ENCODE measurements at regions not wholly inside any gene's neighbourhood (a gene's known extent, or its start where the extent isn't known, plus 50 kb on each side); places are given as distances from the start of the nearest gene placed in this dataset.

DNA sequence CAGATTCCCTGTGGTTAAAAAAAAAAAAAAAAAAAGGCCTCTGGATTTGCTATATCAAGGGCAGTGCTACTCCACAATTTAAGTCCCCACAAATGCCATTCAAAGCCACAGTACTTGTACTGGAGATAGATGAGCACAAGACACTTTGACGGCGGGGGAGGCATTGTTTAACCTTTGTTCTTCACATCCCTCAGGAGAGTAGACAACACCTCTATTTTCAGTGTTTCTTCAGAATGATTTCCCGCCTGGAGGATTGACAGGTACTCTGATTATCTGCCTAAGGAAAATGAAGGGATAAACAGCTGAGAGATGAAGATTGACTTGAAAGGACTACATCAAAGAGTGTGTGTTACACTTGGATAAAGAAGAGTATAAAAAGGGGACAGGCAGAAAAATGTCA, 58.7 kb downstream of the OTOL1 start:
- intact Hi-C loops (cut with DNase I) = no loop called here
- peak in 1 of 10 donors; percentile 24 for DNase-seq

DNA sequence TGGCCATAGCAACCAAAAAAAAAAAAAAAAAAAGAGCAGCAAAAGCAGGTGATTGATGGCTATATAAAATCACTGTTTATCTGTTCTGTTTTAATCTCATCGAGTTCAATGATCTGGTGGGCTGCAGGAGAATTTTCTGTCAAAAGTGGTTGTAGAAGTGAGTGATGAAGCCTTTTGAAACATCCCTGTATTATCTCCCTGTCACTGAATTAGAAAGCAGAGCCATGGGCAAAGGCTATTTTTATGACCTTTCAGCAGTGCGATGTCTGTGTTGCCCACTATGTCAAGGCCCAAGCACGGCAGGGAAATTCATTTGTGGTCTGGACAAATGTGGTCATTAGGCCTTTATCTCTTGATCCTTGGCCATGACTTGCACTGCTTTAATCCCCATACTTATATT, 59.9 kb downstream of the OTOL1 start:
- intact Hi-C loops (cut with DNase I) = no loop called here
- no peak for DNase-seq

DNA sequence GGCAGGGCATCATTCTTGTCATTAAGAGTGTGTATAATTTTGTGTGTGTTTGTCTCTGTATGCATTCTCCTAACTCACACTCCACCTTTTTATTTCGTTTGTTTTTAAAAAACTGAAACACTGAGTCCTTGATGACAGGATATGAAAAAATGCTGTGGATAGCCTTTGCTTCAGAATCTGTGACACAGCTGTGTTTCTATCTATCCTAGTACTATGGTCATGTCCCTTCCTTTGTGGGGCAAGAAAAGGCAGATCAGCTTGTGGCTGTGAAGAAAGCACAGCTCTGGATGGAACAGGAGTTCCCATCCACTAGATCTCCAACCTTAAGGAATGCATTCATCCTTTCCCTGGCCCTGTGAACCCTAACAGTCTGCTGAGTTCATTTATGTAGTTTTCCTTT, 60.3 kb downstream of the OTOL1 start:
- DNase-seq = no peak
- intact Hi-C loops (cut with DNase I) = no loop called here

DNA sequence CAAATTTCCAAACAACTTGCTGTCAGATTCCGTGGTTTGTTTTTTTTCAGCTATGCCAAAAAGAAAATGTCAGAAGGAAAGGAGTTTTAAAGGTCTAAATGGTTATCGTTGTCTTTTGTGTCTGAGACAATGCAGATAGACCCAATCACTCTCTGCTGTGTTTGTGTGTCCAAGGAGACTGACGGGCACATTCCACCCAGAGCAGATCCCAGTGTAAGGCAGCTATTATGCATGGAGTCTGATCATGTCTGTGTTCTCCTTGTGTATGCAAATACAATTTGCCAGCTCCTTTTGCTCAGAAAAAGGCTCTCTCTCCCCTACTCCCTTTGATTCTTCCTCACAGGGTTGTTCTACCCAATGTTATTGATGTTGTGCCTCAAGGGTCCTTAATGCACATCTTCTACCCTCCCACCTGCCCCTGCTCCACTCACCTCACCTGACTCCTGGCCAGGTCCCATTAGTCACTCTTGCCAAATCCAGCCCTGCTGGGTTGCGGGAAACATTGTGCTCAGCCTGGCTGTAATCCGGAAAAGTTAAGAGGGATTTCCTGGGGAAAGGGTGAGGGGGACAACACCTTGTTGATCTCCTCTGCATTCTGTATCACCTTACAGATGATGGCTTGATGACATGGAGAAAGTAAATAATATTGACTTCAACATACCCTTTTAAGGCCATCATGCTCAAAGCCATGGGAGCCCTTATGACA, 61.0 kb downstream of the OTOL1 start:
- intact Hi-C loops (cut with DNase I) = no loop called here
- DNase-seq = peak in 1 of 10 donors; percentile 34

DNA sequence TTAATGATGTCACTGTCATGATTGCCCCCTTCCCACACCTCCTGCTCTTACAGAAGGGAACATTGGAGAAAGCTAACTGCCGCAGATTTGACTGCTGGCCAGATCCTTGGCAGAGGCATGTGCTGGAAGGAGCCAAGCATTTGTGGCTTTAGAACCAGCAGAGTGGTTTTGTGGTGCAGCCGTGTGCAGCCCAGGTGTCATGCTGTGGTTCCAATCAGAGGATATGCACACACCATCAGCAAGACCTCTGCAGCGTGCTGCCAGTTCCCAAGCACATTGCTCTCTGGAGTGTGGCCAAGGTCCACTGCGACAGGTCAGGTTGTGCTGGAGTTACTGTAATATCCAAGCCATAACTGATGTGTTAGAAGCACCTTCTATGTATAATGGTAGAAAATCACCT, 61.6 kb downstream of the OTOL1 start:
- DNase-seq = peak in 2 of 10 donors; percentile 57 to 72
- intact Hi-C loops (cut with DNase I) = no loop called here

DNA sequence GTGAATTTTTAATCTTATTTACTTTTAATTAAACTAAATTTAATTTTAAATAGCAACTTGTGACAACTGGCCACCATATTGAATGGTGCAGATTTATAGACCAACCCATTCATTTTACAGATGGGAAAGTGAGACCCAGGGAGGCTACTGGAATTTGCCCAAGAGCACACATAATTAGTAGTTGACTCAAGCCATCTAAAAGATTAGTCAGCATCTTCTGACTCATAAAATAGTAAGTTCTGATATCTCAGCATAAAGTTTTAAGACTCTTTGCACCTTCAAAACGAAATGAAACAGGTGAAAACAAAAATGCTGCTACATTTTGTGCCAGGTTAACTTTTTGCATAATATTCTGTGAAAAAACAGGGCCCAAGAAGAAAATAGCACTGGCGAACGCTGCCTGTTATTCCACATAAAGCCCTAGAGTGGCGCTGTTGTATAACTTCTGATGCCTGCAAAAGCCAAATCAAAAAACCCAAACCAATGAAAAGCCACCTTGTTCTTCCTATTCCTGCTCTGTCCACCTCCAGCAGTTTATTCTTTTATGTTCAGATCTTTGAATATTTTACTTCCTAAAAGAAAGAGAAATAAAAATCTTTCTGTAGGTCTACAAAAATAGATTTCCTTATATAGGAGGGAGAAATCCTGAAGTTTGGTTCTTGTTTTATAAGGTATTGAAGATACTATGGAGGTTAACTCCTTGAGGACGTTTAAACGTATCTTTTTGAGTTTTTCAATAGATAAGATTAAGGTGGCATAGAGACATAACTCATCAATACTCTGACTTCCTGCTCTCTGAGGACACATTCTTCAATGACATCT, 62.8 kb downstream of the OTOL1 start:
- intact Hi-C loops (cut with DNase I) = no loop called here
- peak in 4 of 10 donors; percentile 13 to 62 (median 26) for DNase-seq

DNA sequence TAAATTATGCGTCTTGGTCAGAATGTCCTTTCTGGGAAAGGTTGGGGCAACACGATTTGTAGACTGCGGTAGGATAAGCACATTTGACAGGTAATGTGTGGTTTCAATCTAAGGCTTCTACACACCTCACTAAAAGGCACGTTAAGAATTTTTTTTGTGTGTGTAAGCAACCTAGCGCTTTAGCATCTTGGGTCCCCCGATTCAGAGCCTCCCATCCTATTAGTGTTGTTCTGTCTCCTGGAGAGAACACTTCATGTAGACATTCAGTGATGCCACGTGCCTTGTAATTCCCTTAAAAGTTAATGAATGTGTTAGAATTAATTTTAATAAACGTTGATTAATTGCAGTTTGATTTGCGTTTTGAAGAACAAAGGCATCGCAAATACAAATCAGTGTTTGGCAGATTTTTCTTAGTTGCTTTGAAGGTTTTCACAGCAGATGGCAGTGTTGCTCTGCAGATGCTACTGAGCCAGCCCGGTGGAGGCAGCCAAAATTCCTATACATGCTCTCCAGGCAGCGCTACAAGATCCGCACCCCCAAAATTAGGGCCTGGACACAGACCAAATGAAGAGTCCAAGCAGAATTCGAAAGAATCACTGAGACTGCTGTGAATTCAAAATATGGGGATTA, 63.5 kb downstream of the OTOL1 start:
- peak; percentile 40 to 92 (median 66) for DNase-seq
- intact Hi-C loops (cut with DNase I) = no loop called here

DNA sequence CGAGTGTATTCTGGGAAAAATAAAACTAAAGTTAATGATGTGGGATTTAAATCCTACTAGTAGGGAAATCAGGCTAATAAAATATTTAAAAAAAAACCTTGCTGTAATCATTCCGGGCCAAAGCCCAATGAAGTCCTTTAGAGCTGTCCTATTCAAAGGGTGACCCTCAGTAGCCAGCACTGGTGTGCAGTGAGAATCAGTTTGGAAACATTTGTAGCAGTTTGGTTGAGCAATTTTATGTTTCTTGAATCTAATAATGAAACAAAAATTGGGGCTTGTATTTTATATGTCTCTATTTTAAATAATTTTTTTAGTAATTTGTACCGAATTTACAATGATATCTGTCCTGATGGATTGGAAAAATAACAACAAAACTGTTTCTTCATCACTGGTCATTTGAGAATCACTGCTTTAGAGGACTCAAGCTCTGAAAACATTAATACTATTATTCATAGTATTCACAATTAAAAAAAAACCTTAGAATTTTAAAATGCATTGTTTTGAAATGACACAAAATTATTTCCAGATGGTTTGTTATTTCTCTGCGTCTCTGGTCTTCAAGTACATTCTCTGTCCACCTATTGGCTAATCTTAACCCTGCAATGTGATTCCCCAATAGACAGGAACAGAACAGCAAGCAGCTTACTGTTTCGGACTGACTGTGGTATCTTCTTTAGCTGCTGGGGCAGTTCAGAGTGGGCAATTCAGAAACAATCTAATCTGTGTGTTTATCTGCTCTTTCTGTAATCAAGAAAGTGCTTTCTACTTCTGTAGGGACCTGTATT, 71.2 kb downstream of the OTOL1 start:
- intact Hi-C loops (cut with DNase I) = no loop called here
- no peak for DNase-seq

DNA sequence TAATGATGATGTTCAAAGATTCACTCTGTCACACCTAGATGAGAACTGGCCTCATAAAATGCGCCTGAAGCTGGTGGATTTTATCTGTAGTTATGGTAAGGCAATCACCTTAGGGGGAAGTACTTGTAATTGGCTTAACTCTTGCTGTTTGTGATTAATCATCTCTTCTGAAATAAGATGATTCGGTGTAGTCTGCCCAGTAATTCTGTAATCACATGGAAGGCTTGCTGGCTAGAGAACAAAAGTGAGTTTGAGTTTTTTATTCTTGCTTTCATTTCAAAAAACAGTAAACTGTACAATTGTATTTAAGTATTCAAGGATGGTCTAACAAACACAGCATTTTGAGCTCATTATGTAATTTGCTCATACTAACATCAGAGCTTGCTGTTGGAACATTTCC, 72.1 kb downstream of the OTOL1 start:
- DNase-seq = no peak
- intact Hi-C loops (cut with DNase I) = no loop called here

DNA sequence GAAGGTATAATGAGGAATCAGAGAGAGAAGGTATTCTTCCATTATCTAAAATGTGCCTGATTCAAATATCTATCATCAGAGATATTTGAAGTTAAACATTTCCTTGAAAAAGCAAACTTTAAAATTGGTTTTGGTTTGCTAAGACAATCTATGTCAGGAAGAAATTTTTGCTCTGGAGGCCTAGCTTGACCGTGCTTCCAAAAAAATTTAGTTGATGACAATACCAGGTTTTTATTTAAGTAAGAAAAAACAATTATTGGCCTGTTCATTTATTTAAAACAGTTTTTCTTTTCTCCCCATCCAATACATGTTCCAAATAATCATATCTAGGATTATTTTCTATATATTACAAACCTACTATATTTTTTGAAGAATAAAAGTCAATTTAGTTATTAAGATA, 75.3 kb downstream of the OTOL1 start:
- intact Hi-C loops (cut with DNase I) = no loop called here
- DNase-seq = no peak

DNA sequence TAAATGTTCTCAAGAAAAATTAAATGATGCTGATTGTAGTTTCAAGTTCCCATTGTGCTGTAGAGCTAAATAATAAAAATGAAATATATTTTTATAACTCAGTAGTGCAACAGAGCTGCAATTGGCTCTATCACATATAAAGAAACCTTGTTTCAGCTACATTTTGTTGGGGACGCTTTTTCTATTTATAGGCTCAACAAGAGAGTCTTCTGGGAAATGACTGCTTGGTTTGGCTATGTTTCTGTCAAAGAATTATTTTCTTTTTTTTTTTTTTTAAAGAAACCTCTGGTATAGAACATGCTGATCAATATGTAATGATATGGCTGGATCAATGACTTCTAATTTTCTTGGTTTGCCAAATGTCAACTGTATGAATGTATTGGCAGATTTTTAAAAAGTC, 76.5 kb downstream of the OTOL1 start:
- intact Hi-C loops (cut with DNase I) = no loop called here

DNA sequence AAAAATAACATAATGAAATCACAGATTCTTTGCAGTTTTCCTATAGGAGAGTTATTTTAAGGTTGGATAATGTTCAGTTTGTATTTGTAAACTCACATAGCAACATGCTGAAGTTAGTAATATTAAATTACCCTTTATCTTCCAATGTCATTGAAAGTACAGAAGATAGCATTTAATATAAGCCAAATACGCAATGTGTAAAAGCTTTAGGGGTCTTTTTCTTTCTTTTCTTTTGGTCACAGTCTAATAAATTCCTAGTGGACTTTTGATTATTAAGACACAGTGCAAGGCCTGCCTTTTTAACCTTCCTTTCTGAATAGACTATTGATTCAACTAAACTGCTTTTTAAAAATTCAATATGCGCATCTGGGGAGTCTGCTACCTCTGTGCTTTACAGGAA, 79.3 kb downstream of the OTOL1 start:
- intact Hi-C loops (cut with DNase I) = no loop called here
- DNase-seq = no peak

More for the DNA sequence above, 76.5 kb downstream of the OTOL1 start:
- no peak for DNase-seq

DNA sequence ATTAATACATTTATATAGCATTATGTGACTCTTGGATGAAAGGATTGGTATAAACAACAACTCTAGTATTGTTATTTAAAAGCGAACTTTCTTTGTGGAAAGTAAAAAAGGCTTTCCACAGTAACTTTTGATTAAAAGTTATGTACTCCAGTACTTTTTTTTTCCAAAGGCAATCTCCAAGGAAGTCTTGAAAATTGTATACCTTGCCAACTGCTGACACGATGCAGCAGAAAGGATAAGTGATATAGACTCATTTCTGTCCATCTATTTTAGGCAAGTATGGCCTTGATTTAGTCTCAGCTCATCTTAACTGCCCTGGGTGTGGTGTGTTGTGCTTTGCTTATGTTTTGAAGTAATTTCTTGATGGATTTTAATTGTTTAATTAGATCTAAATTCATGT, 79.7 kb downstream of the OTOL1 start:
- intact Hi-C loops (cut with DNase I) = no loop called here
- DNase-seq = no peak

DNA sequence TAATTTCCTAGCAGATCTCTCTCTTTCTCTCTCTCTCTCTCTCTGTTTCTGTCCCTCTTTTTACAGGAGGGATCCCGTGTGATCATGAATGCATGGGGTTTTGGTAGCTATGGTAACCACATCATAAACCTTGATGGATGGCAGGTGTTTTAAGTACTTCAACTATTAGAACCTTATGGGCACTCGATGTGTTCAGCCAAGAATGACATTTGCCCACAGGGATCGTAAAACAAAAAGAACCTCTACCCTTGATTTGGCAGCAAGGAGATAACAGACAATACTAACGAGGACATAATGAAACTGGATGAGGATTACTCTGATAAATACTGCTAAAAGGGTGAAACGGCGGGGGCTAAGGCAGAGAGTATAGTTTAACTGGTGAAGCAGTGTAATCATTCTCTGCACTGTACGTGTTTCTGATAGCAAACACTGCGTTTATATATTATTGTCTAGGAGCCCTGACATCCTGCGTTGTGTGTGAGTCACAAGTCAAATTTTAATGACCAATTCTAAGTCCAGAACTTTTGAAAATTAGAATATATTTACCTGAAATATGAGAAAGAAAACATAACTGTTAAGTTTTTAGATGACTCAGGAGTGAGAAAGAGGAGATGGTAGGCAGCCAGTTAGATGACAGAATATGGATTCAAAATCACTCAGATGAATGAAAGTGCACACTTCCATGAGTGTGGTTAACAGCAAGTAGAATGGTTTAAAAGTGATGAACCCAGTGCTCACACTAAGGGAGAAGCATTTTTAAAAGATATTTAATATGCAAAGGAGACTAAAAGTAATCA, 80.3 kb downstream of the OTOL1 start:
- DNase-seq = no peak
- intact Hi-C loops (cut with DNase I) = no loop called here

DNA sequence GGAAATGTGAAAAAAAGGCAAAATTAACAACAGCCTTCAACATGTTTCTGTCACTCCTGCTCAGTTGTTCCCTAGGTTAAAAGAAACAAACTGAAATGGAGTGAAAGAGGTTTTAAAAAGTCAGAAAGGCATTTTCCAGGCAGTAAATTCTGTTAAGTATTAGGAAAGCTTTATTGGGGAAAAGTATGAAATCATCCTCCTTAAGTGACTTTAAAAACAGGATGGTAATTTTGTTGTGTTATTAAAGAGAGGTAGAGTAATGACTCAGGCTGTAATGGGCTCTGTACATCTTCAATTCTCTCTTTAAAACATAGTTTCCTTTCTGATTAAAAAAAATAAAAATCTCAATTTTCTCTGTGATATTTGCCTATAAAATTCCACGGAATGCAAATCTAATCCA, 81.1 kb downstream of the OTOL1 start:
- DNase-seq = no peak
- intact Hi-C loops (cut with DNase I) = no loop called here

DNA sequence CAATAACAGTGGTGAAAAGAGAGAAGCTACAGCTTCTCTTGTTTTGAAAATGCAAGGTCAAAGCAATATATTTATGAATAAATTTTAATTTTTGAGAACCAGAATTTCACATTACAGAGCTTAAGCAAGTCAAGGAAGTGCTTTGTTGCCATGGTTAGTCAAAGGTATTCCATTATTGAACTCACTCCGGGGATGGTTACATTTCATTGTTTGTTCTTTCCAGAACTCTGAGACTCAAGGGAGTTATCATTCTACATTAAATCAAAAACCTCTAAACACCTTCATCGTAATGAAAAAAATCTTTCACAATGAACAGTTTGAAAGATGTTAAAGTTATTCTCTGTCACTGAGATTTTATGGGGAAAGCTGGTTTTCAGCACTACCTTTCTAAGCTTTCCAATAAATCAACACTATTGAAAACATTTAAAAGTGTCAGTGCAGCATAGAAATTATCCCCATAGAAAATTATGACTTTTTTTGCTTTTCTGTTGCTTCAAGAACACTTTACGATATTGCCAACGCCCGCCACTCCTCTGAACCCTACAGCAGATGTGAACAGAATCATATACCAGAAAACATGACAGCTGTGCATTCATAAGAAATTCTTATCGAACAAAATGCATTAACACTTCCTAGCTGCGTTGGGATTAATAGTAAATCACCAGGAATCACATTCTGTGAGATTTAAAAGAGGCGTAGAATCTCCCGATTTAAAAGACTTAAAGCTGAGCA, 83.0 kb downstream of the OTOL1 start:
- intact Hi-C loops (cut with DNase I) = no loop called here
- DNase-seq = no peak

DNA sequence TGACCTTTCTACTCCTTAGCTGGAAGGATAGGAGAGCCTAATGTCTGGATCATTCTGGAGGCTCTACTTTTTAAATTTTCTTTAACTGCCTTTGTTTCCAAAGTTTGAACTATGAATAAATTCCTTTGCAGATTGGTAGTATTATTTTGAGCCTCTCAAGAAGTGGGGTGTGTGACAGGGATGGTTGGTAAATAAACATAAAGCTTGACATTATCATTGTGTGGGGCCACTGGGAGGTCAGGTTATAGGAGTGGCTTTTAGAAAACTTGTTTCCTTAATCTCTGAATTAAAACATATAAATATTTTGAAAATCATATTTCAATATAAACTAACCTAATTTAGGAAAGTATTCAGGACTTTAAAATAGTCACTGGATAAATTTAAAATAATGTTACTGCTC, 89.3 kb downstream of the OTOL1 start:
- no peak for DNase-seq
- intact Hi-C loops (cut with DNase I) = no loop called here

DNA sequence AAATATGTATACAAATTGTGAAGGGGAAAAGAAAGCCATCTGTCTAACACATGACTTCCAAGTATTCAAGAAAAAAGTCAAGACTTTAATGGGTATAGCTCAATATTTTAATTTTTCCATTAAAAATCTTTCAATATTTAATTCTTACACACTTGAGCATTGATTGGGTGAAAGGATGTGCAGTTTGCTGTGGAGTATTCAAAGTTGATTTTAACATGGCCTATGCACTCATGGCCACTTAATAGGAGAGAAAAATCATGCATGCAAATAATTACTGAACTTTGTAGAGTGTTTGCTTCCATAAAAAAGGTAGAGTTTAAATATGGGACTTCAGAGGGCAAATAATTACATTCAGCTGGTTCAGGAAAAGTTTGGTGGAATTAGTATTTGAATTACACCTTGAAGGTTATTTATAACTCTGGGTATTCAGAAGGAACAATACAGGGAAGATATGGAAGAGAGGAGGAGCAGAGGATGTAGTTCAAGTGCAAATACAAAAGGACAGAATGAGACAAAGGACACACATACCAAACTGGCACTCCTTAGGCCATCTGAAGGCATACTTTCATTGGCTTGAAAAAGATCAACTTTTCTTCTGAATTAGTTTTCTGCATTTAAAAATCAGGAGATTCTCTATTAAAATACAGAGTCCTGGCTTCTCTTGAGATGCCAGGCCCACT, 90.1 kb downstream of the OTOL1 start:
- DNase-seq = no peak
- intact Hi-C loops (cut with DNase I) = no loop called here

DNA sequence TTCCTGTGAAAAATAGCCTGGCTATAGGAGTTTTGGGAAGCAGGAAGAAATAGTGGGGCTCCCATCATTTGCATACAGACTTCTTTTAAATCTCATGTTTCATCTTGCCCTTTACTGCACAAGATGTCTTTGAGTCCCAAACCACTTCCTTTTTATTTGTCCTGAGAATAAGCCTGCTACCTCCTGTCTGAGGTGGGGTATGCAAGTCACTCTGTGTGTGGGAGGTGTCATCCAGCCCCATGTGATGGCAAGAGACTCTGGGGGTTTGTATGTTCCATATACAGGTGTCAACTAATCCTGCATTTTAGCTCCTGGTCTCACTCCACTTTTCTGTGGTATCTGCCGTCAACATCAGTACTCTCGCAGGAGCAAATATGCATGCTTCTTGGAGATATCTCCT, 102.0 kb downstream of the OTOL1 start:
- no peak for DNase-seq
- intact Hi-C loops (cut with DNase I) = no loop called here

All from posterior cingulate gyrus (tissue), 11 donors.